ENCODE measurements at regions not wholly inside any gene's neighbourhood (a gene's known extent, or its start where the extent isn't known, plus 50 kb on each side); places are given as distances from the start of the nearest gene placed in this dataset.
A peak's percentile ranks its signal among the peaks of the same experiment; 100 is the strongest.
"Not testable (repeated sequence)": the region's sequence is repeated elsewhere in the genome, so short reads cannot be mapped to it uniquely, and the experiment has no call there.

DNA sequence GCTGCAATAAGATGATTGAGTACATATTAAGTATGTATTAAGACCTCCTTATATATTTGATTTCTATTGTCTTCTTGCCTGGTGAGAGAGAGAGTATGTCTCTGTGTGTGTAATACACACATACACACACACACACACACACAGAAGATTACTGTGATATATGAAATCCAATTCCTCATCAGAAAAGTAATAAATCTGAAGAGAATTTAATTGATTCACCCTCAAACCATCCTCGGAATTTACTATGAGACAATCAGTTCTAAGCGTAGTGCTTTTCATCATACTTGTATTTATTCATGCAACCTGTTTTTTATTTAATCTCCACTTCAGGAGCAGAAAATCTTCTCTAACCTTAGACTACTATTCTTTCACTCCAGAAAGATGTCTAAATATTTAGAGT, 62.3 kb upstream of the TLL1 start:
- BruUV-seq (replicated peaks) = no TSS peak
- intact Hi-C loops (cut with micrococcal nuclease; ENCODE audit: unreplicated experiment) = no loop called here

GRCh38 chr4:165813606-165814005, 59.4 kb upstream of the TLL1 start:
- CTCF ChIA-PET = no interaction called here

More for the DNA sequence above, 62.3 kb upstream of the TLL1 start:
- TF ChIP-seq CTCF (conservative IDR thresholded peaks at IDR 0.05; ENCODE audit: low read depth, low read length) (no peak), EZH2 (IDR thresholded peaks at IDR 0.05; ENCODE audit: borderline replicate concordance, low read depth, low read length, poor library complexity, severe bottlenecking) (no peak)
- Histone ChIP-seq H3K27ac (ENCODE audit: low read depth, low read length, poor library complexity, severe bottlenecking) (no peak overlapping the region), H3K4me3 (ENCODE audit: low read depth, low read length, poor library complexity, severe bottlenecking) (no peak overlapping the region), H3K36me3 (ENCODE audit: insufficient read depth, low read length, poor library complexity, severe bottlenecking) (no peaks in the 10 kb centered on the region), H3K27me3 (replicated peaks; ENCODE audit: insufficient read depth, low read depth, low read length, poor library complexity) (no peaks in the 10 kb centered on the region), H3K4me1 (ENCODE audit: insufficient read depth, low read length, poor library complexity, severe bottlenecking) (peaks cover 12% of the 10 kb centered on the region), H3K9me3 (ENCODE audit: low read depth, low read length, poor library complexity, severe bottlenecking) (no peaks in the 10 kb centered on the region)
- no peak for DNase-seq (ENCODE audit: low spot score)
- CTCF ChIA-PET = no interaction called here
- POLR2A ChIA-PET (ENCODE audit: low non-redundant PET) = no interaction called here

DNA sequence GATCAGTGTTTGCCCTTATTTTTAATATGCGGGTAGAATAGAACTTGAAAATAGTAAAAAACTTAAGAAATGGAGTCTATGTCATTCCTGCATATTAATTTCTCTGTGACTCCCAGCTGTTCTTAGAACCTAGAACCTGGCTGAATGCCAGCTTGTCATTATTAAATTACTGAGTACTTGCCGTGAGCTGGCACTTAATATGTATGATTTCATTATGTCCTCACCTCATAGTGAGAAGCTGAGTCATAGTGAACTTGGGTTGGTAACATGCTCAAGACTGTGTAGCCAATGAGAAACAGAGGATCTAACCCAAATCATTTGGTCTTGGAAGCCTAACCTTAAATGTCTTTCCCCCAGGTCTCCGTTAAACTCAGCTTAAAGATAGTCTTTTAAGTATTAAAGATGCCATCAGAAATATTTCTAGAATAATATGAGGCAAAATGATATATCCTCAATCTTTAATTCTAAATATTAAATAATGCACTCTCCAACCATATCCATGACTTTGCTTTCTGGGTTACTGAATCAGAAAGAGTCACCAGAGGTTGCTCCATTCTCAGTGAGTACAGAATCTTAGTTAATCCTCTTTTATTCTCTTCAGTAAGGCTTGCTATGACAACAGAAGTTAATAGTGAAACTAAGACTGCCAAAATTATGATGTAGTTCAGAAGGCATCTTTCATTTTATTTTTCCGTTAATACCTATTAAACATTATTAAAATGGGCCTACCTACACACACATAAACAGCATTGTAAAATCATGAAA, 58.6 kb upstream of the TLL1 start:
- Histone ChIP-seq H3K4me3 (ENCODE audit: low read depth, low read length, poor library complexity, severe bottlenecking) (no peak overlapping the region), H3K36me3 (ENCODE audit: insufficient read depth, low read length, poor library complexity, severe bottlenecking) (no peaks in the 10 kb centered on the region), H3K4me1 (ENCODE audit: insufficient read depth, low read length, poor library complexity, severe bottlenecking) (peaks cover 12% of the 10 kb centered on the region), H3K27ac (ENCODE audit: low read depth, low read length, poor library complexity, severe bottlenecking) (no peak overlapping the region), H3K27me3 (replicated peaks; ENCODE audit: insufficient read depth, low read depth, low read length, poor library complexity) (no peaks in the 10 kb centered on the region), H3K9me3 (ENCODE audit: low read depth, low read length, poor library complexity, severe bottlenecking) (peaks cover 2% of the 10 kb centered on the region)
- intact Hi-C loops (cut with micrococcal nuclease; ENCODE audit: unreplicated experiment) = no loop called here
- DNase-seq (ENCODE audit: low spot score) = peak; percentile 80
- ChIA-PET CTCF (no interaction called here), POLR2A (ENCODE audit: low non-redundant PET) (no interaction called here)
- BruUV-seq (replicated peaks) = no TSS peak
- TF ChIP-seq EZH2 (IDR thresholded peaks at IDR 0.05; ENCODE audit: borderline replicate concordance, low read depth, low read length, poor library complexity, severe bottlenecking) = no peak
- no peak for TF ChIP-seq CTCF (conservative IDR thresholded peaks at IDR 0.05; ENCODE audit: low read depth, low read length)

More at GRCh38 chr4:165813606-165814005, 59.4 kb upstream of the TLL1 start:
- H3K36me3 ChIP-seq (ENCODE audit: insufficient read depth, low read length, poor library complexity, severe bottlenecking) = no peaks in the 10 kb centered on the region
- no peak for DNase-seq (ENCODE audit: low spot score)
- no peaks in the 10 kb centered on the region for H3K27me3 ChIP-seq (replicated peaks; ENCODE audit: insufficient read depth, low read depth, low read length, poor library complexity)
- peaks cover 2% of the 10 kb centered on the region for H3K9me3 ChIP-seq (ENCODE audit: low read depth, low read length, poor library complexity, severe bottlenecking)
- no peak overlapping the region for H3K4me3 ChIP-seq (ENCODE audit: low read depth, low read length, poor library complexity, severe bottlenecking)
- TF ChIP-seq CTCF (conservative IDR thresholded peaks at IDR 0.05; ENCODE audit: low read depth, low read length) = no peak
- BruUV-seq (replicated peaks) = no TSS peak
- H3K4me1 ChIP-seq (ENCODE audit: insufficient read depth, low read length, poor library complexity, severe bottlenecking) = peaks cover 12% of the 10 kb centered on the region
- POLR2A ChIA-PET (ENCODE audit: low non-redundant PET) = no interaction called here
- intact Hi-C loops (cut with micrococcal nuclease; ENCODE audit: unreplicated experiment) = no loop called here
- no peak overlapping the region for H3K27ac ChIP-seq (ENCODE audit: low read depth, low read length, poor library complexity, severe bottlenecking)

GRCh38 chr4:165819126-165819525, 53.9 kb upstream of the TLL1 start:
- intact Hi-C loops (cut with micrococcal nuclease; ENCODE audit: unreplicated experiment); H3K4me1 ChIP-seq (ENCODE audit: insufficient read depth, low read length, poor library complexity, severe bottlenecking); BruUV-seq (replicated peaks); H3K4me3 ChIP-seq (ENCODE audit: low read depth, low read length, poor library complexity, severe bottlenecking); CTCF ChIA-PET; H3K27me3 ChIP-seq (replicated peaks; ENCODE audit: insufficient read depth, low read depth, low read length, poor library complexity); H3K9me3 ChIP-seq (ENCODE audit: low read depth, low read length, poor library complexity, severe bottlenecking); DNase-seq (ENCODE audit: low spot score); POLR2A ChIA-PET (ENCODE audit: low non-redundant PET); H3K27ac ChIP-seq (ENCODE audit: low read depth, low read length, poor library complexity, severe bottlenecking); H3K36me3 ChIP-seq (ENCODE audit: insufficient read depth, low read length, poor library complexity, severe bottlenecking): not testable (repeated sequence)

Measured in A673 (cell line).